ENCODE measurements at regions not wholly inside any gene's neighbourhood (a gene's known extent, or its start where the extent isn't known, plus 50 kb on each side); places are given as distances from the start of the nearest gene placed in this dataset.
A peak's percentile ranks its signal among the peaks of the same experiment; 100 is the strongest.
"Not testable (repeated sequence)": the region's sequence is repeated elsewhere in the genome, so short reads cannot be mapped to it uniquely, and the experiment has no call there.

- CTCF ChIA-PET, result no interaction called here
- H3K36me3 ChIP-seq (ENCODE audit: control insufficient read depth, insufficient read depth, low read length), result no peaks in the 10 kb centered on the region
- no peak overlapping the region for H3K27ac ChIP-seq (ENCODE audit: insufficient read depth, low read length)
- no peak overlapping the region for H3K4me2 ChIP-seq (ENCODE audit: low read depth, low read length)
- no CpG with 5 or more reads among the region's 7 CpGs for WGBS, 2 experiments (ENCODE audit: extremely low coverage in 2 of 2, insufficient read length in 1 of 2)
- POLR2A ChIA-PET (ENCODE audit: unreplicated experiment), result no interaction called here
- H3K4me1 ChIP-seq (ENCODE audit: control insufficient read depth, insufficient read depth, low read length), result no peaks in the 10 kb centered on the region
- no peak overlapping the region for H2BK20ac ChIP-seq (ENCODE audit: low read depth, low read length)
- dilution Hi-C loops (cut with HindIII; ENCODE audit: low sequenced_read_pairs, unreplicated experiment) (no loop called here), in situ Hi-C loops (cut with MboI; ENCODE audit: low sequenced_read_pairs) (no loop called here), intact Hi-C loops (cut with micrococcal nuclease) (no loop called here)
- no peak overlapping the region for H2AFZ ChIP-seq (replicated peaks; ENCODE audit: low read length, poor library complexity)
- H3K4me3 ChIP-seq (ENCODE audit: insufficient read depth, low read depth, low read length), result no peak overlapping the region
- no peak overlapping the region for H3K18ac ChIP-seq (ENCODE audit: low read depth, low read length)
- H3K27me3 ChIP-seq (ENCODE audit: control insufficient read depth, insufficient read depth, low read length), result no peaks in the 10 kb centered on the region
- BruUV-seq (replicated peaks), result no TSS peak
- H2AK5ac ChIP-seq (ENCODE audit: low read depth, low read length), result no peak overlapping the region
- H3K9me3 ChIP-seq (ENCODE audit: control insufficient read depth, insufficient read depth, low read length), result peaks cover 2% of the 10 kb centered on the region; the same call in 1 of the 2 replicates
- H3K23ac ChIP-seq (ENCODE audit: low read depth, low read length), result no peak overlapping the region
- TF ChIP-seq RCOR1 (IDR thresholded peaks at IDR 0.05; ENCODE audit: insufficient replicate concordance, low read length), result no peak
- 0 out of 2 replicates have a peak, but pooled peaks have one; percentile 23 for TF ChIP-seq CEBPB (IDR thresholded peaks at IDR 0.05; ENCODE audit: low read depth, low read length)
- no peak overlapping the region for H2BK120ac ChIP-seq (ENCODE audit: low read depth, low read length)
- ATAC-seq (ENCODE audit: low read depth) (no peak), DNase-seq (no peak)
- no peak overlapping the region for H4K5ac ChIP-seq (ENCODE audit: low read depth, low read length)
- H4K8ac ChIP-seq (ENCODE audit: low read depth in 2 of 2, low read length in 2 of 2), result no peak overlapping the region
- H4K91ac ChIP-seq (ENCODE audit: insufficient read depth, low read depth, low read length), result no peak overlapping the region
- H3K56ac ChIP-seq (ENCODE audit: extremely low read depth, insufficient read depth, low read length), result no peak overlapping the region
- H2BK15ac ChIP-seq (ENCODE audit: low read depth, low read length), result no peak overlapping the region
- H2BK5ac ChIP-seq (ENCODE audit: low read depth, low read length, poor library complexity, severe bottlenecking), result no peak overlapping the region
- no peaks in the 10 kb centered on the region for H3K79me1 ChIP-seq (ENCODE audit: low read depth in 1 of 2, low read length in 2 of 2)
- H3K14ac ChIP-seq (replicated peaks; ENCODE audit: low read depth, low read length), result no peak overlapping the region
- no peaks in the 10 kb centered on the region for H4K20me1 ChIP-seq (ENCODE audit: insufficient read depth, low read length)
- no peaks in the 10 kb centered on the region for H3K9me1 ChIP-seq (ENCODE audit: insufficient read depth, low read length)
- no peak overlapping the region for H3K9ac ChIP-seq (ENCODE audit: low read depth, low read length)
- no peak overlapping the region for H2AK9ac ChIP-seq (replicated peaks; ENCODE audit: low read depth, low read length, poor library complexity)
- no peak overlapping the region for H3K4ac ChIP-seq (ENCODE audit: low read depth, low read length)
Observed at GRCh38 chr16:6725634-6726331, 606.9 kb upstream of the RBFOX1 start.

DNA sequence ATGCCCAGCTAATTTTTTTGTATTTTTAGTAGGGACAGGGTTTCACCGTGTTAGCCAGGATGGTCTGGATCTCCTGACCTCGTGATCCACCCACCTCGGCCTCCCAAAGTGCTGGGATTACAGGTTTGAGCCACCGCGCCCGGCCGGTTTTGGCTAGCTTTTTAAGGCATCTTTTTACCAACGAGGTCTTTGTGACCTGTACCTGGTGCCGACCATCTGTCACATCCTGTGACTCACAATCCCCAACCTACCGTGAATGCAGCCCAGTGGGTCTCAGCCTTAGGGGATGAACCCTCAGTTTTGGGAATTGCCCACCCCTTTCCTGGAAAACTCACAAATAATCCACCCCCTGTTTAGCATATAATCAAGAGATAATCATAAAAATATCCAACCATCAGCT is 607.4 kb upstream of the RBFOX1 start:
- 78% methylated on average over 6 of the region's 10 CpGs; no CpG with 5 or more reads in 1 of the 2 experiments for WGBS, 2 experiments (ENCODE audit: extremely low coverage in 2 of 2, insufficient read length in 1 of 2)
- CTCF ChIA-PET; H2AFZ ChIP-seq (replicated peaks; ENCODE audit: low read length, poor library complexity); H3K27me3 ChIP-seq (ENCODE audit: control insufficient read depth, insufficient read depth, low read length); H3K23ac ChIP-seq (ENCODE audit: low read depth, low read length); H2AK9ac ChIP-seq (replicated peaks; ENCODE audit: low read depth, low read length, poor library complexity); H3K9me3 ChIP-seq (ENCODE audit: control insufficient read depth, insufficient read depth, low read length); BruUV-seq (replicated peaks); H4K5ac ChIP-seq (ENCODE audit: low read depth, low read length); H2AK5ac ChIP-seq (ENCODE audit: low read depth, low read length); H2BK15ac ChIP-seq (ENCODE audit: low read depth, low read length); H2BK20ac ChIP-seq (ENCODE audit: low read depth, low read length); H3K4me3 ChIP-seq (ENCODE audit: insufficient read depth, low read depth, low read length); H4K20me1 ChIP-seq (ENCODE audit: insufficient read depth, low read length); DNase-seq; POLR2A ChIA-PET (ENCODE audit: unreplicated experiment); H3K9me1 ChIP-seq (ENCODE audit: insufficient read depth, low read length); H3K36me3 ChIP-seq (ENCODE audit: control insufficient read depth, insufficient read depth, low read length); H3K4ac ChIP-seq (ENCODE audit: low read depth, low read length); H3K18ac ChIP-seq (ENCODE audit: low read depth, low read length); intact Hi-C loops (cut with micrococcal nuclease); H3K4me2 ChIP-seq (ENCODE audit: low read depth, low read length); H2BK5ac ChIP-seq (ENCODE audit: low read depth, low read length, poor library complexity, severe bottlenecking); dilution Hi-C loops (cut with HindIII; ENCODE audit: low sequenced_read_pairs, unreplicated experiment); in situ Hi-C loops (cut with MboI; ENCODE audit: low sequenced_read_pairs); H4K91ac ChIP-seq (ENCODE audit: insufficient read depth, low read depth, low read length); ATAC-seq (ENCODE audit: low read depth); H4K8ac ChIP-seq (ENCODE audit: low read depth in 2 of 2, low read length in 2 of 2); H3K56ac ChIP-seq (ENCODE audit: extremely low read depth, insufficient read depth, low read length); H3K27ac ChIP-seq (ENCODE audit: insufficient read depth, low read length); H3K14ac ChIP-seq (replicated peaks; ENCODE audit: low read depth, low read length); H3K79me1 ChIP-seq (ENCODE audit: low read depth in 1 of 2, low read length in 2 of 2); H3K4me1 ChIP-seq (ENCODE audit: control insufficient read depth, insufficient read depth, low read length); H3K9ac ChIP-seq (ENCODE audit: low read depth, low read length); H2BK120ac ChIP-seq (ENCODE audit: low read depth, low read length): not testable (repeated sequence)
